DMS79 treated with DMSO at 0.1 percent for 48 hours (cell line): ENCODE measurements at regions not wholly inside any gene's neighbourhood (a gene's known extent, or its start where the extent isn't known, plus 50 kb on each side); places are given as distances from the start of the nearest gene placed in this dataset.
A peak's percentile ranks its signal among the peaks of the same experiment; 100 is the strongest.

Experiments used
- DNase-seq: peaks from one replicate; lab custom pipeline; 2025; lab: John Stamatoyannopoulos, UW

GRCh38 chr13:74000876-74001275, 133.3 kb downstream of the KLF12 start:
- no peak for DNase-seq

GRCh38 chr13:73998631-73999030, 135.6 kb downstream of the KLF12 start:
- no peak for DNase-seq

DNA sequence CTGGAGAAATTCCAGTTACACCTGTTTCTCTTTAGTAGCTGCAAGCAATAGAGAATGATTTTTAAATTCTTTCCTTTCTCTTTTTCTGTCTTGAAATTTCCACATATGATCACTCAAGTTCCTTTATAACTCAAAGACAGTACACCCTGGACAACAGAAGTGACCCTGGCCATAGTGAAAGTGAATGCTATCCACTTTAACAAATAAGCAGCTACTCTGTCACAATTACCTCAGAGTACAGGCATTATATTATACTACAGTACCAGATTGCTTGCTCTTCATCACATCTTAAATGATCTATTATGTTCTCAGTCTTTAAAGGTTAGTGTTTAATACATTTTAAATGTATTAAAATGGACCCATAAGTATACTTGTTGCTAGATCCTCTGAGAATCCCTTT, 136.2 kb downstream of the KLF12 start:
- DNase-seq = no peak

- DNase-seq = no peak
These were observed 137.6 kb downstream of the KLF12 start for GRCh38 chr13:73996569-73996968.

GRCh38 chr13:73995736-73996135, 138.5 kb downstream of the KLF12 start:
- DNase-seq = no peak

- no peak for DNase-seq
These were observed 140.5 kb downstream of the KLF12 start for GRCh38 chr13:73993661-73994060.

DNA sequence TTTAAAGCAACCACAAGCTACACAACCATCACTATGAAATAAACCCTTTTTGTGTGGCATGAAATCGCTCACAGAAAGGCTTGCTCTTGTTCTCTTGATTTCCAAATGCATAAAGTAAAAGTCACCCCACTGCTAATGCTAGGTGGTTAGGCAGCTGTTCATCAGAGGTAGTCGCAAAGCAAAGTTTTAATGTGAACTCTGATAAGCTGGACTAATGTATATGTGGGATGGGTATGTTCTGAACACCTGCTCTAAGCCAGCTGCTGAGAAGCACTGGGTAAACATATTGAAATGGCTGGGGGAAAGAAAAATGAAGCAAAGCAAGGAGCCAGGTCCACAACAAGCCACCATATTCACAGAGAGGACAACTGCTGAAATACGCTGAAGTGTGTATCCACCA, 142.3 kb downstream of the KLF12 start:
- no peak for DNase-seq

DNA sequence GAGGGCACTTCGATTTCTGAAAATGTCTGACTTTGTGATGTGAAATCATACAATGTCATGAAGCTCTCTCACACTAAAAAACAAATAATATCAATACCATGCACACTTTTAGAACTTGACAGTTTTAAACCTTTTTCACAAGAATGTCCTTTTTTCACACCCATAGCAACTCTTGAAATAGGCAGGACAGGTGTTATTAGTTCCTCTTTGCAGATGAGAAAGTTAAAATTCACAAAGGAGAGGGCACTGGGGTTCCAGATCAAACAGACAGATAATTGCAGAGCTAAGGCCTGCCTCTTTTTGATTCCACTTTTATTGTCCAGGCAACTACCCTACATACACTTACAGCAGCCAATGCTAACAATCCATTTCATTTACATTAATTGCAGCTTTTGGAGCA, 142.8 kb downstream of the KLF12 start:
- no peak for DNase-seq

GRCh38 chr13:73989244-73989843, 144.9 kb downstream of the KLF12 start:
- no peak for DNase-seq

- no peak for DNase-seq
These were observed 145.7 kb downstream of the KLF12 start for GRCh38 chr13:73988461-73988860.

DNA sequence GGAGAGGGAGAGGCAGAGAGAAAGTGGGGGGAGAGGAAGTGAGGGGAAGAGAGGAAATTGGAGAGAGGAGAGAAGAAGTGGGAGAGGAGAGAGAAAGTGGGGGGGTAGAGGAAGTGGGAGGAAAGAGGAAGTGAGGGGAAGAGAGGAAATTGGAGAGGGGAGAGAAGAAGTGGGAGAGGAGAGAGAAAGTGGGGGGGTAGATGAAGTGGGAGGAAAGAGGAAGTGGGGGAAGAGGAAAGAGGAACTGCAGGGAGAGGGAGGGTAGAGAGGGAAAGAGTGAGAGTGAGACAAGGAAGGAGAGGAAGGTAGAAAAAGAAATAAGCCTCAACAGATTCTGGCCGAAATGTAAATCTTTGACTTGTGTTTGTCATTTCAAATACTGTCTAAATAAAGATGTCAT, 146.6 kb downstream of the KLF12 start:
- no peak for DNase-seq

GRCh38 chr13:73985783-73986182, 148.4 kb downstream of the KLF12 start:
- DNase-seq = no peak

- peak; percentile 29 for DNase-seq
These were observed 149.1 kb downstream of the KLF12 start for GRCh38 chr13:73984949-73985691.

DNA sequence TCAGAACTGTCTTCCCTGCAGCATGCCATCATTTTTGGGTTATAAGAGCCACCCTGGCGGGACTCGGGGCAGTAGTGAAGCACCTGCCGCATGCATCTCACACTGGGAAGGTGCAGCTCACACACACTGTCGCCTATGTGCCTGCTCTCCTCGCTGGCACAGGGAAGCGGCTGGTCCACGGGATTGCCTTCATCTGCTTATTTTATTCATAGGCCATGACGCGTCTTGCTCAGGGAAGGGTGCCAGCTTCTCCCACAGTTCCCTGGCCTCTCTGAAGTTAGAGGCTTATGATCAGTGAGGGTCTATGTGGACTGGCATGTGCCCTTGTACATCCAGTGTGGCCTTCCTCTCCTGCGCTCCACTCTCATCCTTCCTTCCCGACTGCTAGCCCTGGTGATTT, 150.0 kb downstream of the KLF12 start:
- DNase-seq = no peak

- DNase-seq = no peak
These were observed 151.1 kb downstream of the KLF12 start for GRCh38 chr13:73983109-73983508.

DNA sequence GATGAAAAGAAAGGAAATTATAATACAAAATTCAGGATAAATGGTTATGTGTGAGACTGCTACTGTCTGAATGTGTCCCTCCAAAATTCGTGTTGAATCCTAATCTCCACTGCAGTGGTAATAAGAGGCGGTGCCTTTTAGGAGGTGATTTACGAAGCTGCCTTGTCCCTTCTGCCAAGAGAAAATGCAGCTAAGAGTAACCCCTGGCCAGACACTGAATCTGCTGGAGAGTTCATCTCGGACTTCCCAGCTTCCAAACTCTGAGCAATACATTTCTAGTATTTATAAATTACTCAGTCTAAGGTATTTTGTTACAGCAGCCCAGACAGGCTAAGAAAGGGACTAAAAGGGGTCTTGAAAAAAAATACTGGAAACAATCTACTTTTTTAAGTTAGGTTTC, 152.6 kb downstream of the KLF12 start:
- DNase-seq = no peak

GRCh38 chr13:73975767-73976166, 158.4 kb downstream of the KLF12 start:
- DNase-seq = no peak

DNA sequence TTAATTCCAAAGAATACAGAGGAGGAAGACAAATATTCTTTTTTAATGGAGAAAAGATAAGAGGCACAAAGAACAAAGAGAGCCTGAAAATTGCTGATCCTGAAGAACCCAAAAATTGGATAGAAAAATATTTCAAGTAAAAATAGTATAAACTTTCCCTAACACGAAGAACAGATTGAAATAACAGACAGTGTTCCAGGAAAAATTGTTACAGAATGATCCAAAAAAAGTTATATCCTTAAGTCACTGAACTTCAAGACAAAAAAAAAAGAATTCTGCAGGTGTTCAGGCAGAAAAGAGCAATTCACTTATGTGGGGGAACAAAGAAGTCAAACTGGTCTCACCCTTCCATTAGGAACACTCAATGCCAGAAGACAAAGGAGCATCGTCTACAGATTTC, 160.2 kb downstream of the KLF12 start:
- DNase-seq = no peak

DNA sequence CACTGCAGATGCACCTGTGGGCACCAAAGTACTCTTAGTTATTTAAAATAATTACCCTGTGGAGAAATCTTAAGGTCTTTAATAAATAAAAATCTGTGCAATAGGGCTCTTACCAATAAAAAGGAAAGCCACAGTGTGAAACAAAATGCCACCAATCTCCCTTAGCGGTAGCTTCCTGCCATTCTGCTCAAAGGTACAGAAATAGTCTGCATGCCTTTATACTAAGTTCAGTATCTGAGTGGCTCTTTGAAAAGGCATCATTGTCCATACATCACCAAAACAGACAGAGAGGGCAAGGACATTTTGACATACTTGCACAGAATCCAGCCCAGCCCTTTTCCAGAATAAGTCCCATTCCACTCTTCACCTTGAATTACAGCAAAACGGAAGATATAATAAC, 161.0 kb downstream of the KLF12 start:
- DNase-seq = no peak

DNA sequence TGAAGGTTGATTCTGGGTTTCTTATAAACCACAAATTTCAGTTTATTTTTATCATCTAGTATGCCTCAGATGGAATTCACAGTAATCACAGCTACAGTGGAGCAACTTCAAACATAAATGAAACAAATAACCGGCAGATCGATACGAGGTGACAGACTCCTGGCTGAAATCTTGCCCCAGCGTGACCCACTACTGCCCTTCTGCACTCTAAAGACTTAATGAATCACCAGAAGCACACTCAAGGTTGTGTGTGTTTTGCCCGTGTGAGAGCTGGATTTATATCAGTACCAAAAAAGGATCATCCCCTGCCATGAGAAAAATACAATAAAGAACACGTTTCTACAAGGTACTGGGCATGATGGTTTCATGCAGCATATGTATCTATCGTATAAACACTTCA, 161.7 kb downstream of the KLF12 start:
- no peak for DNase-seq

DNA sequence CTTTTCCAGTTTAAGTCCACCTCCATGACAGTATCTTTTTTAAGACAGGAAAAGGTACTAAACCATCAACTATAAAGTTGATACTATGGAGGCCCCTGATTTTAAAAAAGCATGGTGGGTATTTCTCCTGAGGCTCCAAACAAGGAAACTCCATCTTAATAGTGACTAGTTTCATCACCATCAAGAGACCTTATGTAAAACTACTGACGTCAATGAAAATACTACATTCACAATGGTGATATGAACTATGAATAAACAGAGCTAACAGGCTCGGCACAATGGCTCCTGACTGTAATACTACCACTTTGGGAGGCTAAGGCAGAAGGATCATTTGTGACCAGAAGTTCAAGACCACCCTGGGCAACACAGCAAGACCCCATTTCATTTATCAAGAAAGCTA, 162.7 kb downstream of the KLF12 start:
- DNase-seq = no peak

- no peak for DNase-seq
These were observed 163.7 kb downstream of the KLF12 start for GRCh38 chr13:73970421-73971055.

DNA sequence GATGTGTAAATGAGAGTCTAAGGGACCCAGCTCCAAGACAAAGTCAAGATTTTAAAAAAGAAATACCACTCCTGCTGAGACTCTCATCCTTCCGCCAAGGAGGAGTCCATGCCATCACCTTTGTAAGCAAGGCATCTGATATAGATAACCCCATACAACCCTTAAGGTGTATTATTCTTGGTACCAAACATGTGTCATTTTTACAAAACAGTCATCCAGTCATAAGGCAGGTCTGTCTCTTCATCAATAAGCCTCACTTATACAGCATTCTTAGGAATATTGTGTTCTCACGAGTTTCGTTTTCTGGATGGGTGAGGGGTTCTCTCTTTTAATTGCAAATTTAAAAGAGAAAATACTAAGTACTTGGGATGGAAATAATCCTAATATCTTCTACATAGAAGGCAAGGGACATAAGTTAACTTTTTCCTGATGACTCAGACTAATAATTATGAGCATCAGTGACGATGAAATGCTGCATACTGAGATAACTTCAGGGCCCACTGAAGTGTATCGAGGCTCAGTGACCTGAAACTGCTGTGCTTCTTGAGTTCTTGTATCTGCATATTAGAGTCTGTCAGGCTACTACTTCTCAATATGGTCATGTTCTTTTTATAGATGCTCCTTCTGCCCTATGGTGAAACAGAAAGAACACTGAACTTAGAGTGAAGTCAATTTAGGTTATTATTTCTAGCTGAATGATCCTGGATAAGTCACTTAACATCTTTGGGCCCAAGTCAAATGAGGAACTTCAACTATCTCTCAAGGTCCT, 166.6 kb downstream of the KLF12 start:
- DNase-seq = peak; percentile 17
